ENCODE measurements at regions not wholly inside any gene's neighbourhood (a gene's known extent, or its start where the extent isn't known, plus 50 kb on each side); places are given as distances from the start of the nearest gene placed in this dataset.

GRCh38 chrX:97787849-97788248 is 904.1 kb downstream of the RPA4 start:
- H3K23ac ChIP-seq (ENCODE audit: insufficient read length, low read depth, low read length), result no peak overlapping the region
- no peak overlapping the region for H3K18ac ChIP-seq (ENCODE audit: insufficient read length, low read depth, low read length)
- WGBS (ENCODE audit: extremely low coverage, insufficient read length, low lambda C conversion rate), result no CpG with 5 or more reads among the region's 2 CpGs
- no peak overlapping the region for H4K91ac ChIP-seq (ENCODE audit: insufficient read length, low read depth, low read length)
- H3K14ac ChIP-seq (ENCODE audit: insufficient read depth, low read length), result no peak overlapping the region
- H2BK15ac ChIP-seq (ENCODE audit: low read depth, low read length), result no peak overlapping the region
- H3K23me2 ChIP-seq (ENCODE audit: insufficient read length, low read depth, low read length, poor library complexity, severe bottlenecking), result no peaks in the 10 kb centered on the region
- H4K8ac ChIP-seq (replicated peaks; ENCODE audit: insufficient read length, low read depth, low read length), result no peak overlapping the region
- H3K79me2 ChIP-seq (ENCODE audit: insufficient read depth, low read length), result no peaks in the 10 kb centered on the region
- H3K4me2 ChIP-seq (ENCODE audit: insufficient read depth, insufficient read length, low read length), result no peak overlapping the region
- H3K27me3 Mint-ChIP-seq (ENCODE audit: low read depth), result no peaks in the 10 kb centered on the region
- no peak for DNase-seq
- peaks cover 0 to 5% (median 4%) of the 10 kb centered on the region in 3 experiments; a peak in 4 of 7 replicates for H3K36me3 Mint-ChIP-seq (ENCODE audit: insufficient read depth in 1 of 3, low read depth in 3 of 3)
- no peak overlapping the region for H2BK120ac ChIP-seq (ENCODE audit: low read depth, low read length, poor library complexity, severe bottlenecking)
- H2BK5ac ChIP-seq (ENCODE audit: insufficient read length, low read length), result no peak overlapping the region
- H4K5ac ChIP-seq (ENCODE audit: insufficient read length, low read depth, low read length), result no peak overlapping the region
- H3K27ac ChIP-seq (ENCODE audit: insufficient read length, low read depth, low read length), result no peak overlapping the region
- H3K4ac ChIP-seq (ENCODE audit: low read depth, low read length), result no peak overlapping the region
- H3K27ac Mint-ChIP-seq, result no peak overlapping the region
- no peaks in the 10 kb centered on the region for H3K4me1 ChIP-seq (ENCODE audit: insufficient read depth, low read length)
- H3K27me3 ChIP-seq (ENCODE audit: insufficient read depth, low read length), result no peaks in the 10 kb centered on the region
- H3K56ac ChIP-seq (ENCODE audit: insufficient read length, low read depth, low read length), result no peak overlapping the region
- H4K20me1 ChIP-seq (ENCODE audit: control insufficient read depth, insufficient read depth, insufficient read length), result no peaks in the 10 kb centered on the region
- peaks cover 0 to 7% of the 10 kb centered on the region in 2 experiments; a peak in 2 of 5 replicates for H3K9me3 Mint-ChIP-seq
- H3K9ac ChIP-seq (ENCODE audit: extremely low read depth, insufficient read length, low read length), result no peak overlapping the region
- no peaks in the 10 kb centered on the region for H3K9me3 ChIP-seq (ENCODE audit: control insufficient read depth, low read depth, low read length)
- no peak overlapping the region for H2BK12ac ChIP-seq (ENCODE audit: insufficient read length, low read depth, low read length)
- no peak overlapping the region for H3K4me3 Mint-ChIP-seq
- H2AFZ ChIP-seq (ENCODE audit: low read length), result no peak overlapping the region
- no peak overlapping the region for H2BK20ac ChIP-seq (ENCODE audit: low read depth, low read length, poor library complexity, severe bottlenecking)
- H3T11ph ChIP-seq (ENCODE audit: low read length), result no peak overlapping the region
- H2AK5ac ChIP-seq (ENCODE audit: insufficient read length, low read length), result no peak overlapping the region
- peaks cover 4% of the 10 kb centered on the region in 2 experiments for H3K4me1 Mint-ChIP-seq
- TF ChIP-seq, protein P1, sequence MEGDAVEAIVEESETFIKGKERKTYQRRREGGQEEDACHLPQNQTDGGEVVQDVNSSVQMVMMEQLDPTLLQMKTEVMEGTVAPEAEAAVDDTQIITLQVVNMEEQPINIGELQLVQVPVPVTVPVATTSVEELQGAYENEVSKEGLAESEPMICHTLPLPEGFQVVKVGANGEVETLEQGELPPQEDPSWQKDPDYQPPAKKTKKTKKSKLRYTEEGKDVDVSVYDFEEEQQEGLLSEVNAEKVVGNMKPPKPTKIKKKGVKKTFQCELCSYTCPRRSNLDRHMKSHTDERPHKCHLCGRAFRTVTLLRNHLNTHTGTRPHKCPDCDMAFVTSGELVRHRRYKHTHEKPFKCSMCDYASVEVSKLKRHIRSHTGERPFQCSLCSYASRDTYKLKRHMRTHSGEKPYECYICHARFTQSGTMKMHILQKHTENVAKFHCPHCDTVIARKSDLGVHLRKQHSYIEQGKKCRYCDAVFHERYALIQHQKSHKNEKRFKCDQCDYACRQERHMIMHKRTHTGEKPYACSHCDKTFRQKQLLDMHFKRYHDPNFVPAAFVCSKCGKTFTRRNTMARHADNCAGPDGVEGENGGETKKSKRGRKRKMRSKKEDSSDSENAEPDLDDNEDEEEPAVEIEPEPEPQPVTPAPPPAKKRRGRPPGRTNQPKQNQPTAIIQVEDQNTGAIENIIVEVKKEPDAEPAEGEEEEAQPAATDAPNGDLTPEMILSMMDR (conservative IDR thresholded peaks at IDR 0.05), result no peak
- no peaks in the 10 kb centered on the region for H3K79me1 ChIP-seq (ENCODE audit: insufficient read depth, low read depth, low read length, poor library complexity, severe bottlenecking)

Measured in H9 (cell line).